Spleen (tissue), 11 donors: ENCODE measurements at regions not wholly inside any gene's neighbourhood (a gene's known extent, or its start where the extent isn't known, plus 50 kb on each side); places are given as distances from the start of the nearest gene placed in this dataset.
A peak's percentile ranks its signal among the peaks of the same experiment; 100 is the strongest.
"Not testable (repeated sequence)": the region's sequence is repeated elsewhere in the genome, so short reads cannot be mapped to it uniquely, and the experiment has no call there.

Experiments
- DNase-seq: peaks from one replicate; pipeline ENCODE4 v3.0.0-alpha.2; 2020
- H3K27ac ChIP-seq, 8 donors: fragments of 200-600 bp; sonication (generic) in 7 of 8; 1 replicate in 4 of 8; 2 replicates in 4 of 8; pipeline versions ENCODE4 v1.5.0 to v1.8.0; 2016 to 2021; ENCODE audit warnings: inconsistent platforms in 4 of 8, mild to moderate bottlenecking in 4 of 8, moderate library complexity in 1 of 8
- H3K27me3 ChIP-seq, 7 donors: fragments of 200-600 bp; sonication (generic) in 6 of 7; replicated peaks in 1 of 7; 1 replicate in 4 of 7; 2 replicates in 3 of 7; pipeline versions ENCODE4 v1.5.0 to v1.8.0; 2016 to 2021; ENCODE audit warnings: inconsistent platforms in 3 of 7, mild to moderate bottlenecking in 1 of 7
- H3K36me3 ChIP-seq, 6 donors: fragments of 200-600 bp; sonication (generic) in 5 of 6; 1 replicate in 4 of 6; 2 replicates in 2 of 6; pipeline versions ENCODE4 v1.5.0 to v1.8.0; 2016 to 2021; ENCODE audit warnings: inconsistent platforms in 2 of 6
- H3K4me1 ChIP-seq, 6 donors: fragments of 200-600 bp; sonication (generic) in 5 of 6; 1 replicate in 3 of 6; 2 replicates in 3 of 6; pipeline versions ENCODE4 v1.5.0 to v1.8.0; 2016 to 2021; ENCODE audit warnings: inconsistent platforms in 3 of 6
- H3K4me3 ChIP-seq, 8 donors: fragments of 200-600 bp; sonication (generic) in 7 of 8; 1 replicate in 4 of 8; 2 replicates in 4 of 8; pipeline versions ENCODE4 v1.5.0 to v1.8.0; 2016 to 2021; ENCODE audit warnings: inconsistent platforms in 4 of 8, mild to moderate bottlenecking in 4 of 8, moderate library complexity in 2 of 8
- H3K9me3 ChIP-seq, 8 donors: fragments of 200-600 bp; sonication (generic) in 7 of 8; 1 replicate in 4 of 8; 2 replicates in 4 of 8; pipeline versions ENCODE4 v1.5.0 to v1.8.0; 2016 to 2021; ENCODE audit warnings: inconsistent platforms in 4 of 8
- POLR2A ChIP-seq, 3 donors: fragments of 450-650 bp; IDR thresholded peaks; one replicate each; pipeline ENCODE4 v1.5.1; 2017; ENCODE audit warnings: antibody characterized with exemption in 3 of 3, mild to moderate bottlenecking in 1 of 3
- POLR2AphosphoS5 ChIP-seq, 3 donors: sonication (generic); formaldehyde crosslinking; IDR thresholded peaks; one replicate each; pipeline ENCODE4 v1.5.1; 2017; ENCODE audit warnings: antibody characterized with exemption in 3 of 3
- WGBS, 5 donors: extraction: QIAGEN DNeasy Blood & Tissue Kit in 3 of 5; methylation state at CpG; one replicate each; pipeline versions ENCODE4 v1.1.5 to v1.1.7; 2013 to 2018; 5-methylcytosine and 5-hydroxymethylcytosine counted together
- intact Hi-C: fragments of 100-400 bp; cut with DNase I; formaldehyde crosslinking; loops from one replicate; pipeline ENCODE4 v1.15.0; 2023; ENCODE audit warnings: low total_unique reads
- donor health status: healthy with polysubstance abuse.
- donor health status: DM: no; HTN: no; CAD: no; lungs with moderate emphysema.
- donor health status: DM: no; HTN: no; CAD: no.
- donor health status: Bipolar disorder and iron deficiency.
- donor health status: healthy.
- donor health status: DM: no; HTN: no; CAD: no.
- donor health status: DM: yes; HTN: yes; CAD: no.

DNA sequence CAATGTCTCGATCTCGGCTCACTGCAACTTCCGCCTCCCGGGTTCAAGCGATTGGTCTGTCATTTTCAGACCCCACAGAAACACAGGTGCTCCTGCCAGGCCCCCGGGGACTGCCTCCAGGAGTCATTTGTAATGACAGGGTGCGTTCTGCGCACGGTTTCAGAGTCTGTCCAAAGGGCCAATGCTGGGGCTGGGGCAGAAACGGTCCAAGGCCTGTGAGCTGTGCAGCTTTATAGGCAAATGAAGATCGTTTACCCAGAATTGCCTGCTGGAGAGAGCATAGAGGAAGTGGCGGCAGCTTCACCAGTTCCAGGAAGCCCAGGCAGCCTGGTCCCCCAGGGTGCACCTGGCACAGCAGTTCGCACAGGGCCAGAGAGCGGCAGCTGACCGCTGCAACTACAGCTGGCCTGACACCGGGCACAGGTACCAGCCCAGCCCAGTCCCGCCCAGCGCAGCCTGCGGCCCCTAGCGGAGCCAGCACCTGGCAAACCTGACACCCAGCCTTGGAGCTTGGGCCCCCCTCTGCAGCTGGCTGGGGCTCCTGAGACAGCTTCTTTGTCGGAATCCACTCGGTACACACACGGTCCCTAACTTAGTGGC, 92.4 kb upstream of the METTL9 start:
- 27 to 45% (median 34%) methylated on average over 13 to 23 of the region's 23 CpGs for WGBS, 5 donors
- peaks cover 0 to 31% (median 3%) of the 10 kb centered on the region in 6 donors for H3K36me3 ChIP-seq
- H3K4me3 ChIP-seq = peak overlapping the region in 7 of 8 donors; percentile 9 to 65 (median 26)
- H3K9me3 ChIP-seq, intact Hi-C loops, H3K27me3 ChIP-seq: not testable (repeated sequence)
- TF ChIP-seq POLR2A (IDR thresholded peaks at IDR 0.05) (peak in 1 of 3 donors; percentile 17), POLR2AphosphoS5 (IDR thresholded peaks at IDR 0.05) (peak; percentile 79 to 83 (median 83))
- DNase-seq = peak; percentile 97
- peaks cover 57 to 95% (median 78%) of the 10 kb centered on the region in 6 donors for H3K4me1 ChIP-seq
- H3K27ac ChIP-seq = peak overlapping the region; percentile 58 to 85 (median 79)

- H3K4me1 ChIP-seq = peaks cover 65 to 98% (median 84%) of the 10 kb centered on the region in 6 donors
- H3K9me3 ChIP-seq, H3K27me3 ChIP-seq, intact Hi-C loops: not testable (repeated sequence)
- peaks cover 0 to 39% (median 5%) of the 10 kb centered on the region in 6 donors for H3K36me3 ChIP-seq
- H3K4me3 ChIP-seq = peak overlapping the region in 1 of 8 donors; percentile 65
- H3K27ac ChIP-seq = peak overlapping the region in 7 of 8 donors; percentile 10 to 85 (median 78)
- TF ChIP-seq POLR2AphosphoS5 (IDR thresholded peaks at IDR 0.05) = peak in 1 of 3 donors; percentile 13
- peak; percentile 80 for DNase-seq
- WGBS, 5 donors = 65 to 75% (median 67%) methylated on average over 12 to 15 of the region's 15 CpGs
Measured at GRCh38 chr16:21507631-21508305, 91.6 kb upstream of the METTL9 start.

GRCh38 chr16:21508661-21509436, 90.5 kb upstream of the METTL9 start:
- intact Hi-C loops, H3K27me3 ChIP-seq, H3K4me3 ChIP-seq, H3K9me3 ChIP-seq: not testable (repeated sequence)
- peaks cover 69 to 98% (median 88%) of the 10 kb centered on the region in 6 donors for H3K4me1 ChIP-seq
- peak overlapping the region in 6 of 8 donors; percentile 16 to 85 (median 79) for H3K27ac ChIP-seq
- DNase-seq = peak; percentile 77
- peaks cover 0 to 35% (median 5%) of the 10 kb centered on the region in 6 donors for H3K36me3 ChIP-seq
- WGBS, 5 donors = 75 to 83% (median 77%) methylated on average over 16 to 17 of the region's 17 CpGs

GRCh38 chr16:21509437-21510086, 89.8 kb upstream of the METTL9 start:
- H3K4me1 ChIP-seq = peaks cover 76 to 98% (median 93%) of the 10 kb centered on the region in 6 donors

GRCh38 chr16:21510869-21511255, 88.5 kb upstream of the METTL9 start:
- Histone ChIP-seq H3K36me3 (peaks cover 0 to 46% (median 5%) of the 10 kb centered on the region in 6 donors), H3K27ac (peak overlapping the region in 6 of 8 donors; percentile 28 to 85 (median 74)), H3K4me1 (peaks cover 81 to 100% (median 98%) of the 10 kb centered on the region in 6 donors)
- H3K27me3 ChIP-seq, H3K4me3 ChIP-seq, H3K9me3 ChIP-seq, intact Hi-C loops: not testable (repeated sequence)
- WGBS, 5 donors = 80 to 91% (median 89%) methylated on average over 4 of the region's 4 CpGs
- peak; percentile 56 for DNase-seq

More at GRCh38 chr16:21509437-21510086, 89.8 kb upstream of the METTL9 start:
- H3K27me3 ChIP-seq, H3K4me3 ChIP-seq, H3K9me3 ChIP-seq, intact Hi-C loops: not testable (repeated sequence)
- H3K36me3 ChIP-seq = peaks cover 0 to 35% (median 5%) of the 10 kb centered on the region in 6 donors
- peak in 2 of 3 donors; percentile 17 to 33 for TF ChIP-seq POLR2AphosphoS5 (IDR thresholded peaks at IDR 0.05)
- peak overlapping the region in 6 of 8 donors; percentile 11 to 85 (median 74) for H3K27ac ChIP-seq
- DNase-seq = peak; percentile 76
- WGBS, 5 donors = 63 to 87% (median 78%) methylated on average over 9 to 10 of the region's 10 CpGs
